Keratinocyte (primary cell): ENCODE measurements at regions not wholly inside any gene's neighbourhood (a gene's known extent, or its start where the extent isn't known, plus 50 kb on each side); places are given as distances from the start of the nearest gene placed in this dataset.

Experiments used
- DNase-seq: peaks from one replicate; pipeline ENCODE4 v3.0.0-alpha.2; 2011; ENCODE audit warnings: low read depth, missing footprints, low spot score
- FAIRE-seq: peaks from 2 replicates; lab custom pipeline; 2011; peaks lifted over from hg19 to GRCh38; lab: Jason Lieb, UNC
- H2AFZ ChIP-seq: 2 replicates; pipeline ENCODE4 v1.6.0; 2012; ENCODE audit warnings: low read length, control low read depth, inconsistent platforms; ENCODE audit not compliant: control insufficient read depth
- H3K27ac ChIP-seq: 2 replicates; pipeline ENCODE4 v1.5.1; 2011; ENCODE audit warnings: low read length; ENCODE audit not compliant: control insufficient read depth, insufficient read depth
- H3K27me3 ChIP-seq: 3 replicates; pipeline ENCODE4 v1.6.0; 2011; ENCODE audit warnings: low read length; ENCODE audit not compliant: control insufficient read depth, insufficient read depth; ENCODE audit errors: extremely low read depth
- H3K36me3 ChIP-seq, 2 experiments: 2 replicates in 1 of 2; 3 replicates in 1 of 2; pipeline ENCODE4 v1.5.1; 2011; ENCODE audit warnings: low read length in 2 of 2, mild to moderate bottlenecking in 1 of 2; ENCODE audit not compliant: control insufficient read depth in 2 of 2, insufficient read depth in 2 of 2; ENCODE audit errors: extremely low read depth in 1 of 2
- H3K4me1 ChIP-seq: 3 replicates; pipeline ENCODE4 v1.5.1; 2011; ENCODE audit warnings: low read length; ENCODE audit not compliant: control insufficient read depth, insufficient read depth; ENCODE audit errors: extremely low read depth
- H3K4me2 ChIP-seq: 3 replicates; pipeline ENCODE4 v1.6.0; 2011; ENCODE audit warnings: low read depth, low read length; ENCODE audit not compliant: control insufficient read depth, insufficient read depth; ENCODE audit errors: extremely low read depth
- H3K4me3 ChIP-seq, 3 experiments: fragments of 200-600 bp in 1 of 3; sonication (generic) in 1 of 3; 2 replicates in 2 of 3; 3 replicates in 1 of 3; pipeline ENCODE4 v1.5.1; 2011 to 2016; ENCODE audit warnings: low read length in 3 of 3, mild to moderate bottlenecking in 3 of 3, control low read depth in 2 of 3, inconsistent platforms in 1 of 3, low read depth in 1 of 3, mixed read lengths in 1 of 3, mixed run types in 1 of 3, moderate library complexity in 1 of 3; ENCODE audit not compliant: control insufficient read depth in 2 of 3, insufficient read depth in 2 of 3; ENCODE audit errors: extremely low read depth in 1 of 3
- H3K79me2 ChIP-seq: 2 replicates; pipeline ENCODE4 v1.6.0; 2012; ENCODE audit warnings: low read length; ENCODE audit not compliant: control insufficient read depth, insufficient read depth
- H3K9ac ChIP-seq: 3 replicates; pipeline ENCODE4 v1.6.0; 2011; ENCODE audit warnings: low read length; ENCODE audit not compliant: control insufficient read depth, insufficient read depth; ENCODE audit errors: extremely low read depth
- H3K9me1 ChIP-seq: 3 replicates; pipeline ENCODE4 v1.6.0; 2011; ENCODE audit warnings: low read length; ENCODE audit not compliant: control insufficient read depth, insufficient read depth; ENCODE audit errors: extremely low read depth
- H3K9me3 ChIP-seq: 2 replicates; pipeline ENCODE4 v1.5.1; 2012; ENCODE audit warnings: low read depth, low read length; ENCODE audit not compliant: control insufficient read depth
- H4K20me1 ChIP-seq: 3 replicates; pipeline ENCODE4 v1.6.0; 2011; ENCODE audit warnings: low read length; ENCODE audit not compliant: control insufficient read depth, insufficient read depth; ENCODE audit errors: extremely low read depth
- EZH2 ChIP-seq: IDR thresholded peaks from one replicate; pipeline ENCODE4 v1.6.1; 2012; ENCODE audit warnings: inconsistent platforms, mild to moderate bottlenecking, low read length, moderate library complexity
- dilution Hi-C: fragments of 300-500 bp; cut with MboI; formaldehyde crosslinking; loops from one replicate; pipeline ENCODE4 v1.7.0; 2020; ENCODE audit warnings: low sequenced_read_pairs; ENCODE audit not compliant: extremely low pct_ligation_motif_present
- TF ChIP-seq, protein P1 (sequence below), 3 experiments: IDR thresholded peaks in 1 of 3; conservative IDR thresholded peaks in 1 of 3; optimal IDR thresholded peaks in 1 of 3; 2 replicates in 2 of 3; 3 replicates in 1 of 3; pipeline versions ENCODE3 to v1.5.1; 2011; ENCODE audit warnings: low read length in 3 of 3, mild to moderate bottlenecking in 3 of 3, moderate library complexity in 2 of 3, control low read depth in 1 of 3, inconsistent platforms in 1 of 3; ENCODE audit not compliant: insufficient read depth in 2 of 3; ENCODE audit errors: extremely low read depth in 1 of 3

DNA sequence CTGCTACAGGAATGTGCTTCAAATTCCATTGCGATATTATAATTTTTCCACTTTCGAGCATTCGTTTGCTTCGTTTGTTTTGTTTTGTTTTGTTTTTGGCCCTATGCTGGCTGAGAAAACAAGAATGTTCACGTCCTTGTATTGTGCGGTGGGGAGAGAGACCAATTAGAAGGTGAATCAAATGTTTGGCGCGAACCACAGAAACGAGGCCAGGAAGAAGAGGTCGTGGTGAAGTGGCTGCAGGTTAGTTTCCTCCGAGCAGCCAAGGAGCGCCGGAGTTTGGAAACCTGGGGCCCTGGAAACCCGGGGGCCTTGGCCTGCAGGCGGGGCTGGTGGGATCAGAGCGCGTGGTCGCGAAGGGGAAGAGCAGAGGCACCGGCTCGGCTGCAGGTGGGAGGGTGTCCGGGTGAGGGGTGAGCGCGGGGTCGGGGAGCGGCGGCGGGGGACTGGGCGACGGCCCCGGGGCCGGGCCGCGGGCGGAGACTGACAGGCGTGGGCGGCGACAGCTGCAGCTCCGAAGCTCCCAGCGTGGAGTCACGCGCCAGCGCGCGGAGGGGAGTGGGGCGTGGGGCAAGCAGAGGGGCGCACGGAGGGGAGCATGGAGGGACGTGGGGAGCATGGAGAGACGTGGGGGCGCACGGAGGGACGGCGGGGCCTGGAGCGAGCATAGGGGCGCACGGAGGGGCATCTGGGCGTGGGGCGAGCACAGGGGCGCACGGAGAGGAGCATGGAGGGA lies 141.5 kb upstream of the PDE10A start:
- Histone ChIP-seq H3K9me3 (no peaks in the 10 kb centered on the region), H3K36me3 (no peaks in the 10 kb centered on the region), H3K9me1 (no peaks in the 10 kb centered on the region), H3K4me1 (no peaks in the 10 kb centered on the region), H4K20me1 (no peaks in the 10 kb centered on the region), H3K9ac (no peak overlapping the region), H3K27me3 (no peaks in the 10 kb centered on the region), H3K27ac (no peak overlapping the region), H2AFZ (no peak overlapping the region), H3K4me3 (no peak overlapping the region), H3K4me2 (no peak overlapping the region), H3K79me2 (no peaks in the 10 kb centered on the region)
- DNase-seq: no peak
- FAIRE-seq: no peak
- dilution Hi-C loops: no loop called here
- no peak for TF ChIP-seq EZH2
- TF ChIP-seq, protein P1, sequence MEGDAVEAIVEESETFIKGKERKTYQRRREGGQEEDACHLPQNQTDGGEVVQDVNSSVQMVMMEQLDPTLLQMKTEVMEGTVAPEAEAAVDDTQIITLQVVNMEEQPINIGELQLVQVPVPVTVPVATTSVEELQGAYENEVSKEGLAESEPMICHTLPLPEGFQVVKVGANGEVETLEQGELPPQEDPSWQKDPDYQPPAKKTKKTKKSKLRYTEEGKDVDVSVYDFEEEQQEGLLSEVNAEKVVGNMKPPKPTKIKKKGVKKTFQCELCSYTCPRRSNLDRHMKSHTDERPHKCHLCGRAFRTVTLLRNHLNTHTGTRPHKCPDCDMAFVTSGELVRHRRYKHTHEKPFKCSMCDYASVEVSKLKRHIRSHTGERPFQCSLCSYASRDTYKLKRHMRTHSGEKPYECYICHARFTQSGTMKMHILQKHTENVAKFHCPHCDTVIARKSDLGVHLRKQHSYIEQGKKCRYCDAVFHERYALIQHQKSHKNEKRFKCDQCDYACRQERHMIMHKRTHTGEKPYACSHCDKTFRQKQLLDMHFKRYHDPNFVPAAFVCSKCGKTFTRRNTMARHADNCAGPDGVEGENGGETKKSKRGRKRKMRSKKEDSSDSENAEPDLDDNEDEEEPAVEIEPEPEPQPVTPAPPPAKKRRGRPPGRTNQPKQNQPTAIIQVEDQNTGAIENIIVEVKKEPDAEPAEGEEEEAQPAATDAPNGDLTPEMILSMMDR (optimal IDR thresholded peaks at IDR 0.05 in 1 of 3, IDR thresholded peaks at IDR 0.05 in 1 of 3, conservative IDR thresholded peaks at IDR 0.05 in 1 of 3; ENCODE audit: extremely low read depth in 1 of 3, insufficient read depth in 2 of 3, low read length in 3 of 3): no peak

DNA sequence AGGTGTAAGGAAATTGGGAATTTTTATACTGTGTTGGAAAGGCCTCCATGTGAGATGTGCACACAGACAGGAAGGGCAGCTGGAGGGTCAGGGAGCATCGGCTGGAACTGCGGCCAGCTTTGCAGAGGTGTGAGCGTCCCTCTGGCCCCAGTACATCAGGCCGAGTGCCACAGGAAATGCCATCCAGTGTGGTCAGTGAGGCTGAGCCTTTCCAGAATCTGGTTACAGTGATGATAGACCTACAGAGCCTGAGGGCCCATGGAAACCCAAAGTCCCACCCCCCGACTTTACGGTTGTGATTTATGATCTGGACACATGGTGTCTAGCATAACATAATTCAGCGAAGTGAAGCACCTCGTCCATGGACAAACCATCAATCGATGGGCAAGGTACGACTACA lies 137.3 kb upstream of the PDE10A start:
- Histone ChIP-seq H2AFZ (no peak overlapping the region), H3K9me3 (peaks cover 2% of the 10 kb centered on the region), H3K36me3 (no peaks in the 10 kb centered on the region), H3K4me2 (no peak overlapping the region), H3K27me3 (no peaks in the 10 kb centered on the region), H3K27ac (no peak overlapping the region), H4K20me1 (no peaks in the 10 kb centered on the region), H3K4me3 (no peak overlapping the region), H3K9ac (no peak overlapping the region), H3K4me1 (no peaks in the 10 kb centered on the region), H3K79me2 (no peaks in the 10 kb centered on the region), H3K9me1 (no peaks in the 10 kb centered on the region)
- TF ChIP-seq, protein P1 (optimal IDR thresholded peaks at IDR 0.05 in 1 of 3, IDR thresholded peaks at IDR 0.05 in 1 of 3, conservative IDR thresholded peaks at IDR 0.05 in 1 of 3; ENCODE audit: extremely low read depth in 1 of 3, insufficient read depth in 2 of 3, low read length in 3 of 3): no peak
- no peak for TF ChIP-seq EZH2
- dilution Hi-C loops: no loop called here
- no peak for FAIRE-seq
- no peak for DNase-seq
